Ovary (tissue), 3 donors: ENCODE measurements at regions not wholly inside any gene's neighbourhood (a gene's known extent, or its start where the extent isn't known, plus 50 kb on each side); places are given as distances from the start of the nearest gene placed in this dataset.

ENCODE experiments used
- POLR2A ChIP-seq: fragments of 450-650 bp; IDR thresholded peaks from one replicate; pipeline ENCODE4 v1.6.1; 2017; ENCODE audit warnings: antibody characterized with exemption, mild to moderate bottlenecking, moderate library complexity
- TF ChIP-seq, protein P1 (sequence below), 3 donors: fragments of 450-650 bp in 2 of 3; fragments of 200-600 bp in 1 of 3; IDR thresholded peaks; one replicate each; pipeline versions ENCODE4 v1.5.1 to v1.8.0; 2016 to 2022; ENCODE audit warnings: antibody characterized with exemption in 3 of 3, mild to moderate bottlenecking in 1 of 3
- donor health status: DM: no; HTN: no; CAD: no.

- TF ChIP-seq, protein P1, sequence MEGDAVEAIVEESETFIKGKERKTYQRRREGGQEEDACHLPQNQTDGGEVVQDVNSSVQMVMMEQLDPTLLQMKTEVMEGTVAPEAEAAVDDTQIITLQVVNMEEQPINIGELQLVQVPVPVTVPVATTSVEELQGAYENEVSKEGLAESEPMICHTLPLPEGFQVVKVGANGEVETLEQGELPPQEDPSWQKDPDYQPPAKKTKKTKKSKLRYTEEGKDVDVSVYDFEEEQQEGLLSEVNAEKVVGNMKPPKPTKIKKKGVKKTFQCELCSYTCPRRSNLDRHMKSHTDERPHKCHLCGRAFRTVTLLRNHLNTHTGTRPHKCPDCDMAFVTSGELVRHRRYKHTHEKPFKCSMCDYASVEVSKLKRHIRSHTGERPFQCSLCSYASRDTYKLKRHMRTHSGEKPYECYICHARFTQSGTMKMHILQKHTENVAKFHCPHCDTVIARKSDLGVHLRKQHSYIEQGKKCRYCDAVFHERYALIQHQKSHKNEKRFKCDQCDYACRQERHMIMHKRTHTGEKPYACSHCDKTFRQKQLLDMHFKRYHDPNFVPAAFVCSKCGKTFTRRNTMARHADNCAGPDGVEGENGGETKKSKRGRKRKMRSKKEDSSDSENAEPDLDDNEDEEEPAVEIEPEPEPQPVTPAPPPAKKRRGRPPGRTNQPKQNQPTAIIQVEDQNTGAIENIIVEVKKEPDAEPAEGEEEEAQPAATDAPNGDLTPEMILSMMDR (IDR thresholded peaks at IDR 0.05): no peak
- TF ChIP-seq POLR2A: no peak
Measured at GRCh38 chr4:171087089-171087488, 726.1 kb upstream of the GALNTL6 start.
